ENCODE measurements at regions not wholly inside any gene's neighbourhood (a gene's known extent, or its start where the extent isn't known, plus 50 kb on each side); places are given as distances from the start of the nearest gene placed in this dataset.

- no peak for TF ChIP-seq EZH2phosphoT487 (IDR thresholded peaks at IDR 0.05)
- TF ChIP-seq CTCF (IDR thresholded peaks at IDR 0.05), result no peak
- no peak overlapping the region for H3K4me3 ChIP-seq
- H3K27me3 ChIP-seq, result no peaks in the 10 kb centered on the region
- H3K27ac ChIP-seq, result no peak overlapping the region
- H2AFZ ChIP-seq (replicated peaks), result no peak overlapping the region
- no peaks in the 10 kb centered on the region for H3K79me2 ChIP-seq (ENCODE audit: low read depth)
- Mint-ChIP-seq H3K36me3 (peaks cover 3% of the 10 kb centered on the region), H3K27ac (no peak overlapping the region), H3K27me3 (ENCODE audit: insufficient read depth, low read depth) (peaks cover 6% of the 10 kb centered on the region), H3K9me3 (peaks cover 24% of the 10 kb centered on the region), H3K4me1 (peaks cover 7% of the 10 kb centered on the region), H3K4me3 (no peak overlapping the region)
- H3K9ac ChIP-seq, result no peak overlapping the region
- no peak overlapping the region for H3K4me2 ChIP-seq
- no peaks in the 10 kb centered on the region for H3F3A ChIP-seq (ENCODE audit: low read depth)
- peaks cover 7% of the 10 kb centered on the region for H3K9me3 ChIP-seq (ENCODE audit: low read depth)
- H3K4me1 ChIP-seq, result peaks cover 5% of the 10 kb centered on the region
- no peak for DNase-seq (ENCODE audit: low spot score)
- H3K36me3 ChIP-seq, result no peaks in the 10 kb centered on the region
- no peaks in the 10 kb centered on the region for H4K20me1 ChIP-seq (ENCODE audit: low read depth)
Measured at GRCh38 chr11:115817844-115818468, 313.7 kb upstream of the CADM1 start.

- H3K4me3 ChIP-seq, result no peak overlapping the region
- Mint-ChIP-seq H3K27ac (no peak overlapping the region), H3K9me3 (peaks cover 16% of the 10 kb centered on the region), H3K27me3 (ENCODE audit: insufficient read depth, low read depth) (peaks cover 8% of the 10 kb centered on the region), H3K4me3 (no peak overlapping the region), H3K4me1 (no peaks in the 10 kb centered on the region), H3K36me3 (no peaks in the 10 kb centered on the region)
- no peaks in the 10 kb centered on the region for H3K27me3 ChIP-seq
- no peak for TF ChIP-seq EZH2phosphoT487 (IDR thresholded peaks at IDR 0.05)
- TF ChIP-seq EZH2 (IDR thresholded peaks at IDR 0.05), result no peak
- TF ChIP-seq CTCF (IDR thresholded peaks at IDR 0.05), result no peak
- H3K9ac ChIP-seq, result no peak overlapping the region
- H3F3A ChIP-seq (ENCODE audit: low read depth), result no peaks in the 10 kb centered on the region
- no peak for DNase-seq (ENCODE audit: low spot score)
- H3K79me2 ChIP-seq (ENCODE audit: low read depth), result no peaks in the 10 kb centered on the region
- no peaks in the 10 kb centered on the region for H4K20me1 ChIP-seq (ENCODE audit: low read depth)
- no peak overlapping the region for H2AFZ ChIP-seq (replicated peaks)
- H3K36me3 ChIP-seq, result no peaks in the 10 kb centered on the region
- no peak overlapping the region for H3K27ac ChIP-seq
- H3K4me1 ChIP-seq, result no peaks in the 10 kb centered on the region
- no peak overlapping the region for H3K4me2 ChIP-seq
- no peaks in the 10 kb centered on the region for H3K9me3 ChIP-seq (ENCODE audit: low read depth)
Measured at GRCh38 chr11:115808351-115808940, 304.2 kb upstream of the CADM1 start.

- Histone ChIP-seq H3K4me2 (no peak overlapping the region), H3K27me3 (no peaks in the 10 kb centered on the region), H3K9me3 (ENCODE audit: low read depth) (no peaks in the 10 kb centered on the region), H2AFZ (replicated peaks) (no peak overlapping the region), H3K4me1 (no peaks in the 10 kb centered on the region), H4K20me1 (ENCODE audit: low read depth) (no peaks in the 10 kb centered on the region), H3K79me2 (ENCODE audit: low read depth) (no peaks in the 10 kb centered on the region), H3K36me3 (no peaks in the 10 kb centered on the region), H3K9ac (no peak overlapping the region), H3K27ac (no peak overlapping the region), H3K4me3 (no peak overlapping the region), H3F3A (ENCODE audit: low read depth) (no peaks in the 10 kb centered on the region)
- no peak for DNase-seq (ENCODE audit: low spot score)
- H3K4me1 Mint-ChIP-seq, result no peaks in the 10 kb centered on the region
- peaks cover 16% of the 10 kb centered on the region for H3K9me3 Mint-ChIP-seq
- TF ChIP-seq EZH2 (IDR thresholded peaks at IDR 0.05) (no peak), CTCF (IDR thresholded peaks at IDR 0.05) (no peak), EZH2phosphoT487 (IDR thresholded peaks at IDR 0.05) (no peak)
- peaks cover 7% of the 10 kb centered on the region for H3K27me3 Mint-ChIP-seq (ENCODE audit: insufficient read depth, low read depth)
- H3K4me3 Mint-ChIP-seq, result no peak overlapping the region
- no peaks in the 10 kb centered on the region for H3K36me3 Mint-ChIP-seq
- no peak overlapping the region for H3K27ac Mint-ChIP-seq
Measured at GRCh38 chr11:115806056-115806455, 301.8 kb upstream of the CADM1 start.
